C4-2B (cell line): ENCODE measurements at regions not wholly inside any gene's neighbourhood (a gene's known extent, or its start where the extent isn't known, plus 50 kb on each side); places are given as distances from the start of the nearest gene placed in this dataset.

Experiments used
- H3K27ac ChIP-seq: fragments of 450-650 bp; 2 replicates; pipeline ENCODE4 v1.5.1; 2017
- ZFX ChIP-seq: fragments of 450-650 bp; IDR thresholded peaks from 2 replicates; pipeline ENCODE4 v1.6.1; 2017
- TF ChIP-seq, protein P1 (sequence below): fragments of 450-650 bp; conservative IDR thresholded peaks from 2 replicates; pipeline ENCODE4 v1.5.1; 2017; ENCODE audit warnings: mild to moderate bottlenecking

DNA sequence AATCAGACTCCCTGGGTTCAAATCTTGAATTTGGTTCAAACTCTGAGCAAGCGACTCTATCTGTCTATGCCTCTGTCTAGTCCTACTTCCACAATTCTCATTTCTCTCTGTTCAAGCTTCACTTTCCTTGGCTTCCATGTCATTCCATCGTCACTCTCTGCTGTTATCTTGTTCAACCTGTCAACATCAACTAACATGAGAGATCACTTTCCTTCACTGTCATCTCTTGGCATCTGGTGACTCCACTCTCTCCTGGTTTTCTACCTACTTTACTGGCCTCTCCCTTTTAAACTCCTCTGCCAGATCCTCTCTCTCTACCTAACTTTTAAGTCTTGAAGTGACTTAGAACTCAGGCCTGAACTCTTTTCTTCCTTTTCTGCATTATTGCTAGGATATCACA, 240.2 kb downstream of the BCAT1 start:
- no peak overlapping the region for H3K27ac ChIP-seq
- TF ChIP-seq, protein P1, sequence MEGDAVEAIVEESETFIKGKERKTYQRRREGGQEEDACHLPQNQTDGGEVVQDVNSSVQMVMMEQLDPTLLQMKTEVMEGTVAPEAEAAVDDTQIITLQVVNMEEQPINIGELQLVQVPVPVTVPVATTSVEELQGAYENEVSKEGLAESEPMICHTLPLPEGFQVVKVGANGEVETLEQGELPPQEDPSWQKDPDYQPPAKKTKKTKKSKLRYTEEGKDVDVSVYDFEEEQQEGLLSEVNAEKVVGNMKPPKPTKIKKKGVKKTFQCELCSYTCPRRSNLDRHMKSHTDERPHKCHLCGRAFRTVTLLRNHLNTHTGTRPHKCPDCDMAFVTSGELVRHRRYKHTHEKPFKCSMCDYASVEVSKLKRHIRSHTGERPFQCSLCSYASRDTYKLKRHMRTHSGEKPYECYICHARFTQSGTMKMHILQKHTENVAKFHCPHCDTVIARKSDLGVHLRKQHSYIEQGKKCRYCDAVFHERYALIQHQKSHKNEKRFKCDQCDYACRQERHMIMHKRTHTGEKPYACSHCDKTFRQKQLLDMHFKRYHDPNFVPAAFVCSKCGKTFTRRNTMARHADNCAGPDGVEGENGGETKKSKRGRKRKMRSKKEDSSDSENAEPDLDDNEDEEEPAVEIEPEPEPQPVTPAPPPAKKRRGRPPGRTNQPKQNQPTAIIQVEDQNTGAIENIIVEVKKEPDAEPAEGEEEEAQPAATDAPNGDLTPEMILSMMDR = no peak
- TF ChIP-seq ZFX = no peak

DNA sequence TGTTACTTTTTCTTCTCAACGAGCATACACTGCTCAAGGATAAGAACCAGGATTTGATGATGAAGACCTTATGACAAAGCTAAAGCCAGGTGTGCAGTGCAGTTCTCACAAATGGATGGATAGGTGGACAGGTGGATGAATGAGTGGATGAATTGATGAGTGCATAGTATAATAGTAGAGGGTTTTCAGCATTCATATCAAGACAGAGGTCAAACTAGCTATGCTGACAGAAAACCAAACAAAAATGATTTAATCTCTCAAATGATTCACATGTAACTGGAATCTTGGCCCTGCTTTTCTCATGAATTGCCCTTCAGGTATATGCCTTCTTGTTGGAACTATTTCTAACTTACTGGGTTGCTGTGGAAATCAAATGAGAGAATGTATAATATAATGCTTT, 240.9 kb downstream of the BCAT1 start:
- no peak overlapping the region for H3K27ac ChIP-seq
- no peak for TF ChIP-seq ZFX
- TF ChIP-seq, protein P1 = no peak

DNA sequence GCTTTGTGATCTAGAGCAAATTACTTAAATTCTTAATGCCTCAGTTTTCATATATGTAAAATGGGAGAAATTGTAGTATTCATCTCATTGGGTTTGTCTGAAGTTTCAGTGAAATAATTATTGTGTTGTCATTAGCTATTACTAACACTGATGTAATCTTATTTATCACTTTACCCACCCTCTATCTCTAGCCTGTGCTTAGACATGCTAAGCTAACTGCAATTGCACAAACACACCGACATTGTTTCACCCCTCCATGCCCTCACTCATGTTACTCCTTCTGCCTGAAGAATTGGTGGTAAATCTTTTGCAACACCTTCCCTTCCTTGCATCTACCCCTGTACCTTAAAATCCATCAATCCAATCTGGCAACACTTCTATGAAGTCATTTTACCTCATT, 241.6 kb downstream of the BCAT1 start:
- no peak for TF ChIP-seq ZFX
- TF ChIP-seq, protein P1 = no peak
- H3K27ac ChIP-seq = no peak overlapping the region

DNA sequence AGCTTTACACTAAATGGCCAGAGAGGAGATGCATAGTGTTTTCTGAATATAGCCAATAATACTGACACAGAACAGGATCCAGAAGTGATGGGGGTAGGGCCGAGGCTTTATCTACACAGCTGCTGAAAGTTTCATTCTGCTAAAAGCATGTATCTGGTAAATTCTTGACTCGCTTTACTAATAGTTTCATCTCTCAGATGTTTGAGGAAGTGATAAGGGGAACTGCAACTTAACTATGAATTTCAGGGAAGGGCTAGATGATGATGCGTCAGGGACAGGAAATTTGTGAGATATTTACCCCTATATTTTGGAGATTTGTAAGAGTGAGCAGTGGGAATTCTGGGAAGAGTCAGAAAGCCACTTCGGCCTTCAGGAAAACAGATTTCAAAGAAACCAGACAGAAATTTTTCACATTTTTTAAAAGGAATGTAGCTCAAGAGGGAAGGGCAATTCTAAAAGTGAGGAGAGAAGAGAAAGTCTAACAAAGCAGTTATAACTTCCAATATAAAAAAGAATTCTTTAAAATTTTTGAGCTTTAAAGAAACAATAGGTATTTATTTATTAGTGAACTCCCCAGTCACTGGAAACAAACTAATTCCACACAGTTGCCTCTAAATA, 243.1 kb downstream of the BCAT1 start:
- TF ChIP-seq, protein P1 = no peak
- TF ChIP-seq ZFX = no peak
- H3K27ac ChIP-seq = no peak overlapping the region

DNA sequence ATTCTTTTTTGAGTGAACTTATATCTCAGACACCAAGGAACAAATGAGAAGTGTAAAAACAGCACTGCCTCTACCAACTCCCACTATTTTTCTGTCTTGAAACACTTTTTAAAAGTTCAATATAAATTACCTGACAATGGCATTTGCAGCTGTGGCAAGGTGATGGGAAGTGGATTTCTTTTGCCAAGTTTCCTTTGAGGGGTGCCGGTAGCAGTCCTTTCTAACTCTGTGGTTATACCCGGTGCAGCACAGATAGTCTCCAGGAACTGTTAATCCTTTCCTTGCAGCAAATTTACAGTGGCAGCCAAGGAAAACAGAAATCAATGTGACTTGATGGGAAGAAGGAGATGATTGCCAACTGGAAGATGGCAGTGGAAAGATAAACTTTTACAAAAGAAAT, 243.7 kb downstream of the BCAT1 start:
- TF ChIP-seq, protein P1 = no peak
- no peak for TF ChIP-seq ZFX
- no peak overlapping the region for H3K27ac ChIP-seq

DNA sequence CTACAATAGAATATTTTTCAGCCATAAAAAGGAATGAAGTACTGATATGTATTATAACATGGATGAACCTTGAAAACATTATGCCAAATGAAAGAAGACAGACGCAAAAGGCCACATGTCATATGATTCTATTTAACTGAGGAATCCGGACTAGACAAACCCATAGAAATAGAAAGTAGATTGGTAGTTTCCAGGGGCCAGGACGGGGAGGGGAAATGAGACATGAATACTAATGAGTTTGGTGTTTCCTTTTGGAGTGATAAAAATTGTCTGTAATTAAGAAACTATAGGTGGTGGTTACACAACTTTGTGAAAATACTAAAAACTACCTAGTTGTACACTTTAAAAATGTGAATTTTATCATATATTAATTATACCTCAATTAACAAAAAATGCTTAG, 247.6 kb downstream of the BCAT1 start:
- H3K27ac ChIP-seq = no peak overlapping the region

DNA sequence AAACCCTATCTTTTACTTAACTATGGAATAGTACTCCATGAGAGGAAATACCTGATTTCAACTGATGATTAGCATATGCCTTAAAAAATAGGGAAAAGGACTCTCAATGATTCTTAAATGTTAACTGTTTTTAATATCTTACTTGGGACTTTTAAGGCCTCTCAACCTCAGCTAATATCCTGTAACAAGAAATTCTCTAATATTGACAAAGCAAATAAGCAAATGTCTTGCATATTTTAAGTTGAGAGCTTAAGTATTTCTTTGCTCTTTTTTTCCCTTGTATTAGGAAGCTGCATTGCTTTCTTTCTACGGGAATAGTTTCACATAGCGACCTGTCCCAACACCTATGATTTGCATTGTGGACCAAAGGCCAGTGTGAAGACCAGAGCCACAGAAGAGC, 249.9 kb downstream of the BCAT1 start:
- TF ChIP-seq ZFX = no peak
- no peak overlapping the region for H3K27ac ChIP-seq

More for the DNA sequence above, 247.6 kb downstream of the BCAT1 start:
- TF ChIP-seq, protein P1 = no peak
- no peak for TF ChIP-seq ZFX

DNA sequence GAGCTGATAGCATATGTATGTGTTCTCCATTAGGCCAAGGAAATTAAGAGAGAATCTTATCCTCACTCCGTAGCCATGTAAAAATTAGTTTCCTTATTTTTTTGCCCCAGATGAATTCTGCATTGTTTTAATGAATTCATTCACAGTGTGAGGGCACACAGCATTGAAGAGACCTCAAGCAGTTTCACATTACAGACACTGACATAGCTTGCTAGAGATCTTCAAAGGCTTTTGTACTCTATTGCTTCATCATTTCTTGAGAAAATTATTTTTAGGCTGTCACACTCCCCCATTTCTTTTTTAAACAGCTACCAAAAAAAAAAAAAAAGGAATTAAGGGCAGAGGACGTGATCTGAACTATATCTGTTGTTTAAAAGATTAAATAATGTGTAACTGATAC, 251.1 kb downstream of the BCAT1 start:
- H3K27ac ChIP-seq = no peak overlapping the region
- TF ChIP-seq, protein P1 = no peak
- no peak for TF ChIP-seq ZFX
